Mesothelial cell of epicardium (in vitro differentiated cells): ENCODE measurements at regions not wholly inside any gene's neighbourhood (a gene's known extent, or its start where the extent isn't known, plus 50 kb on each side); places are given as distances from the start of the nearest gene placed in this dataset.
"Not testable (repeated sequence)": the region's sequence is repeated elsewhere in the genome, so short reads cannot be mapped to it uniquely, and the experiment has no call there.

Source experiments
- DNase-seq, 2 experiments: peaks; one replicate each; pipeline ENCODE4 v3.0.0; 2021; ENCODE audit warnings: low spot score in 2 of 2; ENCODE audit not compliant: unreplicated experiment in 2 of 2
- H3K27ac Mint-ChIP-seq: 2 replicates; pipeline ENCODE4 v1.8.0; 2021; ENCODE audit warnings: mixed read lengths
- H3K27me3 Mint-ChIP-seq: 2 replicates; pipeline ENCODE4 v1.8.0; 2021; ENCODE audit warnings: low read depth, mixed read lengths
- H3K36me3 Mint-ChIP-seq: 2 replicates; pipeline ENCODE4 v1.8.0; 2021; ENCODE audit warnings: mixed read lengths
- H3K4me1 Mint-ChIP-seq: 2 replicates; pipeline ENCODE4 v1.8.0; 2021; ENCODE audit warnings: mixed read lengths
- H3K4me3 Mint-ChIP-seq: 2 replicates; pipeline ENCODE4 v1.8.0; 2021; ENCODE audit warnings: mild to moderate bottlenecking, moderate library complexity, mixed read lengths
- H3K9me3 Mint-ChIP-seq: 2 replicates; pipeline ENCODE4 v1.8.0; 2021; ENCODE audit warnings: mixed read lengths
- CTCF ChIP-seq: fragments of 200-600 bp; sonication (generic); IDR thresholded peaks from one replicate; pipeline ENCODE4 v1.5.0; 2021; ENCODE audit warnings: antibody characterized with exemption; ENCODE audit not compliant: unreplicated experiment

GRCh38 chr16:85229869-85230462 is 117.7 kb upstream of the CIBAR2 start:
- Mint-ChIP-seq H3K27ac (peak overlapping the region; percentile 66), H3K27me3 (no peaks in the 10 kb centered on the region), H3K4me3 (no peak overlapping the region), H3K4me1 (peaks cover 69% of the 10 kb centered on the region), H3K36me3 (no peaks in the 10 kb centered on the region), H3K9me3 (no peaks in the 10 kb centered on the region)
- DNase-seq: no peak
- TF ChIP-seq CTCF: no peak

- H3K4me1 Mint-ChIP-seq: peaks cover 66% of the 10 kb centered on the region
- not testable (repeated sequence) for DNase-seq, H3K9me3 Mint-ChIP-seq, H3K27me3 Mint-ChIP-seq, H3K36me3 Mint-ChIP-seq, H3K4me3 Mint-ChIP-seq, H3K27ac Mint-ChIP-seq
These were observed 118.6 kb upstream of the CIBAR2 start for GRCh38 chr16:85230764-85231383.

GRCh38 chr16:85231959-85232358 is 119.7 kb upstream of the CIBAR2 start:
- H3K4me1 Mint-ChIP-seq: peaks cover 68% of the 10 kb centered on the region
- H3K27ac Mint-ChIP-seq: peak overlapping the region; percentile 71
- H3K36me3 Mint-ChIP-seq: no peaks in the 10 kb centered on the region
- no peaks in the 10 kb centered on the region for H3K9me3 Mint-ChIP-seq
- H3K4me3 Mint-ChIP-seq: no peak overlapping the region
- no peaks in the 10 kb centered on the region for H3K27me3 Mint-ChIP-seq
- TF ChIP-seq CTCF: no peak
- DNase-seq: no peak

GRCh38 chr16:85232369-85233142 is 120.3 kb upstream of the CIBAR2 start:
- H3K27ac Mint-ChIP-seq: peak overlapping the region; percentile 56
- no peak overlapping the region for H3K4me3 Mint-ChIP-seq
- no peaks in the 10 kb centered on the region for H3K27me3 Mint-ChIP-seq
- no peak for TF ChIP-seq CTCF
- H3K9me3 Mint-ChIP-seq: no peaks in the 10 kb centered on the region
- no peak for DNase-seq
- H3K4me1 Mint-ChIP-seq: peaks cover 64% of the 10 kb centered on the region
- H3K36me3 Mint-ChIP-seq: no peaks in the 10 kb centered on the region

- Mint-ChIP-seq H3K27ac (peak overlapping the region; percentile 55), H3K4me3 (no peak overlapping the region), H3K9me3 (no peaks in the 10 kb centered on the region), H3K36me3 (no peaks in the 10 kb centered on the region), H3K27me3 (no peaks in the 10 kb centered on the region), H3K4me1 (peaks cover 62% of the 10 kb centered on the region)
- TF ChIP-seq CTCF: no peak
- no peak for DNase-seq
These were observed 121.2 kb upstream of the CIBAR2 start for GRCh38 chr16:85233516-85233915.
